GM21360 (cell line): ENCODE measurements at regions not wholly inside any gene's neighbourhood (a gene's known extent, or its start where the extent isn't known, plus 50 kb on each side); places are given as distances from the start of the nearest gene placed in this dataset.
"Not testable (repeated sequence)": the region's sequence is repeated elsewhere in the genome, so short reads cannot be mapped to it uniquely, and the experiment has no call there.

Experiments used
- ATAC-seq: cut with Tn5 transposase; IDR thresholded peaks from one replicate; pipeline ENCODE4 v1.9.1; 2021; ENCODE audit warnings: mild to moderate bottlenecking, moderate library complexity; ENCODE audit not compliant: unreplicated experiment

DNA sequence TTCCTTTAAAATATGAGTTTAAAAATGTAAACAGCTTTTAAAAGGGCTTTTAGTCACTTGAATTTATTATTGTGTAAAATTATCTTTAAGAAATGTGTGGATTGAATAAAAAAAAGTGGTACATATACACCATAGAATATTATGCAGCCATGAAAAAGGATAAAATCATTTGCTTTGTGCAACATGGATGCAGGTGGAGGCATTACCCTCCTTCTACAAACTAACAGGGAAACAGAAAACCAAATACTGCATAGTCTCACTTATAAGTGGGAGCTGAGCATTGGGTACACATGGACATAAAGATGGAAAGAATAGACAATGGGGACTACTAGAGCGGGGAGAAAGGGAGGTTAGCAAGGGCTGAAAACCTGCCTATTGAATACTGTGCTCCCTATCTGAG, 999.3 kb downstream of the SLITRK5 start:
- no peak for ATAC-seq

DNA sequence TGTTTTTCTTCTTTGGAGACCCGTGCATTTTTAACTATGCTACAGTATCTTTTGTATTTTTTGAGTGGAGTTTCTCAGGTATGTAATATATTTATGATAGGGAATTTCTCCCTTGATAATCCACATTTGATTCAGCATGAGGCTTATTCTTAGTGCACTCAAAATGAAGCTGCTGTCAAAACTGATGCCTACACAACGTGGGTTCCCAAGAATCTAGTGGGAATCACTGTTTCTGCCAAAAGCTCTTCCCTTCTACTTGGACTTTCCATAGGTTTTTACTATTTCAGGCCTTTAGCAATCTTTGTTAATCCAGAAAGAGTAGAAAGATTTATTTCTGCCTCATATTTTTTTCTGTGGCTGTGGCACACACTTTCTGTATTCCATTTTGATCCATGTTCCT, 1003.7 kb downstream of the SLITRK5 start:
- no peak for ATAC-seq

DNA sequence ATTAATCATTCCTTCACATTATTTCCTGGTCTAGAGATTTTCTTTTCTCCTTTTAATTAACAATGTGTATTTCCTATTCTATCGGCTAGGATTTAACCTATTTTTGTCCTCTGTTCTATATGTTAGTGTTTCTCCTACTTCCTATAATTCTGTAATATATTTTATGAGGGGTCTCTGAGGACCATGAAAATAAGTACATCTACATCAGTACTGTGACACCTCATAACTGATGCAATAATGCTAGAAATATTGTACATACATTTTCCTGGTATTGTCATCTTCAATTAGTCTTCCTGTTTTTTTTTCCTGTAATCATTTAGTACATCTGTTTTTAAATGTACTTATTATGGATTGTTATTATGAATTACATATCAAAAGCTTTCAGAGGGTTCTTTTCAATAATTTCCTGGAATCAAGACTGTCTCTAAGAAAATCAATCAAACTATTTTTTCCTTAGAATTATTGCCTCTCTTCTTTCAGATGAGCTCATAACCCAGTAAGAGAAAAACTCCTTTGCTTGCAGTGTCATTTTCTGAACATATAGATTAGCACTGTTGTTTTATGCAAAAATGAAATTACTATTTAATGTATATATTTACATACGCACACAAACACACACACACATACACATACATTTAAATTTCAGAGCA, 1004.3 kb downstream of the SLITRK5 start:
- no peak for ATAC-seq

DNA sequence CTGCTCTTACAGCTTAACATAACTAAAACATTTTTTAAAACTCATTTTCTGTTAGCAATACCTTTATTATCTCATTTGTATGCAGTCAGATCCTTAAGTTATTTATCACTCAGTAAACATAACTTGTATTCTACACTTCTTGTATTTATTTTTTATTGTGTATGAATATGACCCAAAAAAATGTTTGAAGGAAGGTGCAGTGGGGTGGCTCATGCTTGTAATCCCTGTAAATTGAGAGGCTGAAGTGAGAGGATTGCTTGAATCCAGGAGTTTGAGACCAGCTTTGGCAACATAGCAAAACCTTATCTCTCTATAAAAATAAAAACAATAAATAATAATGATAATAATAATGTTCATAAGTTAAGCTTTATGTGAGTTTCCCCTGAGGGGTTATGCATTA, 1004.8 kb downstream of the SLITRK5 start:
- ATAC-seq, result no peak

DNA sequence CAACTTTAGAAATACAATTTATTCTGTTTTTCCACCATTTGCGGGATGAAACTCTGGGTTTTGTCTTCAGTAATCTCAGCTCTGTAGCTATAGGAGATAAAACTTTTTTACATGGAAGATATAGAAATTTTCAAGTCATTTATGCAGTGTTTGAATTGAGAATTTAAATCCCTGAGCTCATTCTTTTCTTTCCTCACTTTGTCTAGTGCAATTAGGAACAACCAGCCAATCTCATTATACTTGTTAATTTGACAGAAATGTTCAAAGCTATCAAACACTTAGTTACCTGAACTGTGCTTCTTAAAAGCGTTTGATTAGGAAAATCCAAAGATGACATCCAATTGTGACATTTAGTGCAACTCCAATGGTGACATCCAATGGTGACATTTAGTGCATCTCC, 1014.3 kb downstream of the SLITRK5 start:
- ATAC-seq, result no peak

DNA sequence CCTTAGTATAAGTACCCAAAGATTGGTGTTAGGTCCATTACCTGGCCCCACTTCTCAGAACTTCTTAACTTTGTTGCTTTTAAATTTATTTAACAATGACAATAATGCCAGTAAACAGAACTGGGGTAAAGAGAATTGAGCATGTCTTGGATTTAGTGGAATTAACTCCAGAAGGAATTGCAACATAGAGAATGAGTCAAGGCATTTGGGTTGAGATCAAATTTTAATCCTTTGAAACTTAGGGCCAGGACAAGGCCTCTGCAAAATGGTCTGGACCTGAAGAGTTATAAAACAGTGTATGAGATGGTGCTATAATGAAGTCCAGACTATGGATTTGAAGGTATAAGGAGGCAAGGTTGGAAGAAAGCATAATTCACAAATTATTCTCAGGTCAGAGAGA, 1030.4 kb downstream of the SLITRK5 start:
- no peak for ATAC-seq

DNA sequence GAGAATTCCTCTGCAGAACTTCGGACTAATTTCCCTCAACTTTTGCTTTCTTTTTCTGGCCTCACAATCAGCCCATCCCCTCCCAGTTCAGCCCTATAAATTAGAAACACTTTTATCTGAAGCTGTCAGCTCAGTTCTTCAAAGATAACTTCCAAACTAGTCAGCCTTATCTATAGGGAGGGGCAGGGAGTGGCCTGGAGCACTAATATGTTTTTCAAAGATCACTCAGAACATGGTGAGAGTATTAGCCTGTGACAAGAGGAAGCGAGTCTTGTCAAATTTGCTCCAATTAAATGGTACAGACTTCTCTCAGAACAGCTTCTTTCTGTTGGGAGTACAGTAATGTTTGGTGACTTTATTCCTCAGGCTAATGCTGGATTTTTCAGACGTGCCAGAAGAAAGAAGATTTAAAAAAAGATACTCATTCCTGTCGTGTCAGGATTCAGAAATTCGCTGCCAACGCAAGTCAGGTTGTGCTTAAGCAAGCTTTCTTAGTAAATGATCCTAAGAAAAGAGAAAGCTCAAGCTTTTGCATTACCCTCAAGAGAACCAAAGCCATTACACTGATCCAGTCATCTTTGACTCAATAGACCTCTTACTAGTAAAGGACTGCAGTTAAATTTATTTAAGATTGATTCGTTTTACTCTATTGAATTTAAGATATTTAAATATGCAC, 1033.6 kb downstream of the SLITRK5 start:
- no peak for ATAC-seq

DNA sequence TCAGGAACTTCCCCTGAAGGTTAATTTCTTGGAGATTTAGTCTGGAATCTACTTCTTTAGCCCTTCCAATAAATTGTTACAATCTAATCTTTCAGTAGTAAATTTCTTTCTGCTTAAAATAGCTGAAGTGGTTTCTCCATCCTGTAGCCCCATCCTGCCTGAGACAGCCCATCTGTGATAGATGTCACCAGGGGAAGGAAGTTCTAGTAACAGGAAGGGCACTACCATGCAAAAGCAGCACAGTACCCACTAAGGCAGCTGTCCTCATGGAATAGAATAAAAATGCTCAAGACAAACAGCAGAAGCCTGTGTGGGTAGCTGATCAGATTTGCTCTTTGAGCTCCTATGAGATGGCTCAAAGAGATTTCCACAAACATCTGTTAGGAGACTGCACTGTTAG, 1036.5 kb downstream of the SLITRK5 start:
- no peak for ATAC-seq

DNA sequence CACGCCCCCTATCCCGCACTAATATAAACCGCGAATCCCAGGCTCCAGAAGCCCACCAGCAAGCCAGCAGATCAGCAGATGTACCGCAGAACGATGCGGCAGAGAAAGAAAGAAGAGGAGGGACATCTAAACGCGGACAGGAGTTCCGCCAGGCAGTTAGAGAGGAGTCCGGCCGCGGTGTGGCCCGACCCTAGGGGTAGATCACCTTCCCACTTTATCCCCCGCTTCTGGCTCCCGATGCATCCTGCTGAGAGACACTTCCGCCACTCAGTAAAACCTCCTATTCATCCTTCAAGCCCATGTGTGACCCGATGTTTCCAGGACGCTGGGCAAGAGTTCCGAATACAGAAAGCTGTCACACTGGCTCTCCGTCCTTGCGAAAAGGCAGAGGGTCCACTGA, 1046.8 kb downstream of the SLITRK5 start:
- no peak for ATAC-seq

DNA sequence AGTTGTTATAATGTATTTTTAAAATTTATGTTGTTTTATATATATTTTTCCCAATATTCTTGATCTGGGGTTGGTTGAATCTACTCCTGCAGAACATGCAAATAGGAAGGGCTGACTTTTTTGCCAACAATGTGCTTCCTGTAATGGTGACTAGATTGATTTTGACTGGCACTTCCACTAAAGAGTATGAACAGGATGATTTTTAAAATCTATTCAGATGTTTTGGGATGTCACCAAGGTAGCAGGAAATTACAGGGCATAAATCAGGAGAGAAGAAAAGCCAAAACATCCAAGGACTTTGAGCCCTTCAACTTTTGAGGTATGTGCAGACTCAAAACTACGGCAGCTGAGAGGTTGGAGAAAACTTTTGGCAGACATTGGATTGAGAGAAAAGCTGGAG, 1047.6 kb downstream of the SLITRK5 start:
- ATAC-seq, result no peak

DNA sequence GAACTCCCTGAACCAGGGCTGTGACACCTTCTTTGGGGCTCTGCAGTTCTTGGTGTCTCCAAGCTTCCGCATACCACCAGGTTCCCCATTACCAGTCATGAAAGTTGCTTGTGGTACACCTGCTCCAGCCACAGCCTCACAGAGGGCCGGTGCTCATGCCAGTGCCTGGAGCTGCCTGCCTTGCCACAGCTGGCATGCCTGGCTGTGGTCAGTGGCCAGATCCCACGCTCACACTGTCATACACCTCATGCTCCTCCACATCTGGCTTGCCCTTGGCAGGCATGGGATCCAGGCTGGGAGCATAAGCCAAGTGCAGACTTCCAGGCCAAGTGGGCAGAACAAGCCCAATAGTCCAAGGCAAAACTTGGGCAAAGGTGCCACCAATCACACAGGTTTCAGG, 1054.9 kb downstream of the SLITRK5 start:
- ATAC-seq, result no peak

DNA sequence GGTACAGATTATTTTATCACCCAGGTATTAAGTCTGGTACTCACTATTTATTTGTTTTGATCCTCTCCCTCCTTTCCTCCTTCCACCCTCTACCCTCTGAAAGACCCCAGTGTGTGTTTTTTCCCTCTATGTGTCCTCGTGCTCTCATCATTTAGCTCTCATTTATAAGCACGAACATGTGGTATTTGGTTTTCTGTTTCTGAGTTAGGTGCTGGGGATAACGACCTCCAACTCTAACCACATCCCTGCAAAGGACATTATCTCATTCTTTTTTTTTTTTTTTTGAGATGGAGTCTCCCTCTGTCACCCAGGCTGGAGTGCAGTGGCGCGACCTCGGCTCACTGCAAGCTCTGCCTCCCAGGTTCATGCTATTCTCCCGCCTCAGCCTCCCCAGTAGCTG, 1056.1 kb downstream of the SLITRK5 start:
- not testable (repeated sequence) for ATAC-seq

DNA sequence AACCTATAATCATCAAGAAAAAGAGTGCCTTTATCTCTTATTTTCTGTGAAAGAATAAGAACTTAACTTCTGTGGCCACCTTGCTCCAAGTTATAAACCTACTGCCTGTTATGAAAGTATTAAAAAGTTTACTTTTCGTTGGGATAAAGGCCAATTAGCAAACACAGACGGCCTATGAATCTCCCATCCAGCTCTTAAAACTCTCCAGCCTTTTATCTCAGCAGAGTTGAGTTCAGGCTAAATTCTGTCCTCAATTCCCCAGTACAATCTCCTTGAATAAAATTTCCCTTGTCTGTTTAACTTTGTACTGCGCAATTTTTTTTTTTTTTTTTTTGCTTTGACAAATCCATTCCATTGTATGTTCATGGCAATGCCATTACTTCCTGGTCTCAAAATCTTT, 1058.4 kb downstream of the SLITRK5 start:
- ATAC-seq, result no peak

DNA sequence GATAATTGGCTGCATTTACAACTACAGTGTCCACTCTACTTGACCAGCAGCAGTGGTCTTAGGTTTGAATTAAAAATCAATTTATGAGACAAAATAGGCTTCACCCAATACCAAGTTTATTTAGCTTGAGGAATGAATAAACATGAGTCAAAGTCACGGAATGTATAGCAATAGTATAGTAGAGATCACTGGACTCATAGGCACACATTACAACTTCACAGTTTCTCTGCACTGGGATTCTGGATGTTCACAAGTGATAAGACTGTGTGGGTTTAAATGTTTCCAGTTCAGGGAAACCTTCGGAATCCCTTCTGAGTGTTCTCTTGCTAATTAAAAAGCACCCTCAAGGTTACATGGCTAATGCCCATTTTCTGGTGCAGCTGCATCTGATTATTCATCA, 1064.9 kb downstream of the SLITRK5 start:
- no peak for ATAC-seq

DNA sequence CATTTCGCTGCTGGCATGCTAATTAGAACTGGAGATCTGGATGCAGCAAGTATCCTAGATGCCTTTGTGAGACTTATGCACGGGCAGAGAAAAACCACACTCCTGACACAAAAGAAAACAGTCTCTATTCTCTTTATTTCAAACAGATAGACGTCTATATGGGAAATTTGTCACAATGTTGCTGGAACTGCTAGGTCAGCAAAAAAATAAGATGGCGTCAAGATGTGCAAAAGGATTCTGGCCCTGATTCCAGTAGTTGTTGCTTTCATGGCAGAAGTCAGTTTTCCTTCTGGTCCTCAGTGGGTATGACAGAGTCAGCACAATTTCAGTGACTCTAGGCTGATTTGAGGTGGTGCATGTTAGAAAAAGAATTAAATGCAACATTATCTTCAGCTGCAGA, 1068.0 kb downstream of the SLITRK5 start:
- ATAC-seq, result no peak

DNA sequence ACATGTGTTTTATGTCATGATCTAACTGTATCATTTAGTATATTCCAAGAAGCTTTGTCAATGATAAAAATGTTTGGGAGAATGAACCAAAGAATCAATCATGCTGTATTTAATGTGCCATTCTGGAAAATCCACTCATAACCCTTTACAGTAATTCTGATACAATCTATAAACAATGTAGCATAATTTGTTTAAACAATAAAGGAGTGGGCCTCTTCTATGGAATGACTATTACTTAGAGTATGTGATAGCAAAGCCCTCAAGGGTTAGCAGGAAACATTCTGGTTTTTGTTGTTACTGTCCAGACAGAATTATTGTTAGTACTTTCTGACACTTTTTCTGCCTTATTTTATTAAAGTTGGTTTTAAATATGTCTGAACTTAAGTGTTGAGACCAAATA, 1073.1 kb downstream of the SLITRK5 start:
- ATAC-seq, result no peak

DNA sequence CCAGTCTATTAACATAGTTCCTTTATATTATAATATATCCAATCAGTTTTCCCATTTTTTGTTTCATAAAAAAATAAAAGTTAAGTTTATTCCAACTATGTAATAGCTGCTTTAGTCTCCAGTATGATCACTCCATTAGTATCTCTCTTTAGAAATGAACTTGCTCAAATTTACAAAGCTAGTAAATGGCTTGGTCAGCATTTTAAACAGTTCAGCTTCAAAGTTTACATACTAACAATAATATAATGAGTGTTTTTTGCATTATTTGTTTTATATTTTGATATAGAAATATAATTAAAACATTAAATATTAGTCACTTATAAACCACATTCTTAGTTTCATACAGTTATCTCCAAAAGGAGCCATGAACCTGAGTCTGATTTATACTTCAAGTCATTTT, 1073.8 kb downstream of the SLITRK5 start:
- no peak for ATAC-seq

DNA sequence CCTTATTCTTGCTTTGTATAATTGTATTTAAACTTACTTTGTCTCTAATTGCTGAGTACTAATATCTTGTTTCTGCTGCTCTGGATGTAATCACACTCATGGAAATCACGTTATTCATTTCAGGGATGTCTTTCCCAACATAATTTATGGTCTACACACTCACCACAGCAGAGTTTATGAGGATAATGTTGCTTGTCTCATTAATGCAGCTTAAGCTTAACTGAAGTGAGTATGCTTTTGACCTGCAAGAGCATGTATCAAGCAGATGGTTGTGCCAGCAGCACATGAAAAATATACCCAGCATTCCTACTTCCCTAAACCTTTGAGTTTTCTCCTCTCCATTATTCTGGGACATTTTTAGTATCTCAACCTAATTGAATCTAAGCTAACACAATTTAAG, 1080.9 kb downstream of the SLITRK5 start:
- ATAC-seq, result no peak

DNA sequence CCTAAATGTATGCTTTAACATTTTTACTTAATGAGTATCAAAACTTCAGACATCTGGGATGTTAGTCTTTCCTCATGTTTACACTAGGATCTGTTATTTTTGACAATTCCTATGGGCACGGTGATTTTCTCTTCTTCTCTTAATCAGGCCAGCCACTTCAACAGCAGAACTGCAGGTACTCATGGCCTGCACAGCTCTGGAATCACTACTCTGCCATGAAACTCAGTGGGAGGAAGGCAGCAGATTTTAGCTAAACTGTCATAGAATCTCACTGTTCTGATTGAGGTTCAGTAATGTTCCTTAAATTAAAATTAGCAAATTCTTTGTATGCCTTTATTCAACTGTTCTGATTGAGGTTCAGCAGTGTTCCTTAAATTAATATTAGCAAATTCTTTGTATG, 1083.0 kb downstream of the SLITRK5 start:
- ATAC-seq, result no peak

DNA sequence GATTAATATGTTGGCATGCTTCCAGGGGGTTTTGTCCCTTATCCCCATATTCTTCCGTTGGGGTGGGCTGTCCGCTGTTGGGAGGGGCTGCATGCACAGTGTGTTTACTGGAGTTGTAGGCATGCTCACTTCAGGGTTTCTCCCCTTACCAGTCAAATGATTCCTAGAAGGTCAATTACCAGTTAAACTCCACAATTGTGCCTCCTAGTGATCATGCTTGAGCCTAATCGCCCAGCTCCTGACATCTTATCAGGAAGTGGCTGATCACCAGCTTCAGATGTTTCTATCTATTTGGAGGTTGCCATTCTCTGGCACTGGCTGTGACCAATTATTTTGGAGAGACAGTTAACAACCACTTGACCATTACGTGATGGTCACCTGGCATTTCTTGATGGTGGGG, 1090.0 kb downstream of the SLITRK5 start:
- ATAC-seq, result no peak

DNA sequence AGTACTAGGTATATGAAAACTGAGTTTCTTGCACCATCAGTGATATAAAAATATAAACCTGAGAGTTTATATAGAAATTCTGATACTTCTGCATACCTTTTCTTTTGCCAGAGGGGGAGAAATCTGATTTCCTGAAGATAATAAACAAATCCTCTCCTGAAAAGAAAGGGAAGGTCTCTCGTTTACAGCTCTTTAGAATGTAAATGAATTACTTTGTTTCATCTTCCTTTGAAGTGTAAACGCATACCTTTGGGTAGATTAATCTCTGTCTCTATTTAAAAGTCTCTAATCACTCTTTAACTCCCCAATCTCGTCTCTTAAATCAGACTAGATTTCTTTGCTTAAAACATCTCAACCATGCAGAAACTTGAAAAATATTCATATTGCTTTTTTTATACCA, 1092.9 kb downstream of the SLITRK5 start:
- no peak for ATAC-seq

DNA sequence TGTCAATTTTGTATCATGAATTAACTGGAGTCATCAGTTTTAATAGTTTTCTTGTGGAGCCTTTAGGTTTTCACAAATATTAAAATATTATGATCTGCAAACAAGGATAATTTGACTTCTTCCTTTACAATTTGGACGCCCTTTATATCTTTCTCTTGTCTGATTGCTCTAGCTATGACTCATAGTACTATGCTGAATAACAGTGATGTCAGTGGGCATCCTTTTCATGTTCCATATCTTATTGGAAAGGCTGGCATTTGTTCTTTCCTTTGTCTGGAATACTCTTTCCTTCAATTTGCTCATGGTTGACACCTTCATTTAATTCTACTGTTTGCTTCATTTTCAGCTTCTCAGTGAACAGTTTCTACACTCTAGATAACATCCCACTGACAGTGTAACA, 1129.3 kb downstream of the SLITRK5 start:
- no peak for ATAC-seq

DNA sequence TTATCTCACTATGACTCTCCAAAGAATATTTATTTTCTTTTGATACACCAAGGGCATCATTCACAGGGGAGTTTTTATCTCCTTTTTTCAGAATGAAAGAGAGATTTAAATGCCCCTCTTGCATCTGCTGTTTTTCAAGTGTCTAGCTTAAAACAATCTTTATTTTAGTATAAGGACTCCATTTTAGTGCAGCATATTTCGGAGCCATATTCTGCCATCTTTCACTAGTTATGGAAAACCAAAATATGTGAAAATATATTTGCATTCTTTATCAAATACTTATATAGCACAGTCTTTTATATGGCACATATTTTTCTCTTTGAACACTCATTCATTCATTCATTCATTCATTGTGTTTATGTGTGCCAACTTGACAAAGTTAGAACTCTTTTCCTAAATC, 1130.2 kb downstream of the SLITRK5 start:
- ATAC-seq, result no peak
